ENCODE measurements at regions not wholly inside any gene's neighbourhood (a gene's known extent, or its start where the extent isn't known, plus 50 kb on each side); places are given as distances from the start of the nearest gene placed in this dataset.

DNA sequence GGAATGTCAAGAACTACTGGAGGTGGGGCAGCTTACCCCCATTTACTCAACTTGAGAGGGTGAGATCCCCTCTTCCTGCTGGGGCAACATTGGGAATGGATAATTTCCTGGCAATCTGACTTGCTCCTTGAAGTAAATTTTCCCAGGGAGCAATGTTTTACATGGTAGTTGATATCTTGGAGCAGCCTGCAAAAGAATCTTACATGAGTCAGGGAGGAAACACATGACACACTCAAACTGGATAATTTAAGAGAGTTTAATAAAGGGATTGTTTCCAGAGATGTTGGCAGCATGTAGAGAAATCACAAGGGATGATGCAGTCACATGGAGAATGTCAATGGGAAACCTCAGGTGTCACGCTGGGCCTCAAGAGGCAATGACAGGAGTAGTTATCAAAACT is 212.5 kb downstream of the GAS1 start:
- Mint-ChIP-seq H3K4me3 (no peak overlapping the region), H3K27ac (no peak overlapping the region), H3K27me3 (peaks cover 9 to 38% of the 10 kb centered on the region in 2 donors), H3K9me3 (no peaks in the 10 kb centered on the region), H3K4me1 (ENCODE audit: low read depth in 2 of 2) (no peaks in the 10 kb centered on the region), H3K36me3 (no peaks in the 10 kb centered on the region)
- DNase-seq (ENCODE audit: low spot score) (no peak), ATAC-seq (no peak)

DNA sequence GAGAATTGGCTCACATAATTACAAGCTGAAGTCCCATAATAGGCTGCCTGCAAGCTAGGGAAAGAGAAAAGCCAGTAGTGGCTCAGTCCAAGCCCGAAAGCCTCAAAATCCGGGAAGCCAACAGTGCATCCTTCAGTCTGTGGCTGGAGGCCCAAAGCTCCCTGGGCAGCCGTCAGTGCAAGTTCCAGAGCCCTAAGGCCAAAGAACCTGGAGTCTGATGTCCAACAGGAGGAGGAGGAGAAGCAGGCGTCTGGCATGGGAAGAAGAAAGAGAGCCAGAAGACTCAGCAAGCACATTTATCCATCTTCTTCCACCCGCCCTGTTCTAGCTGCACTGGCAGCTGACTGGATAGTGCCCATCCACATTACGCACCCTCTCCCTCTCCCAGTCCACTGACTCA is 213.4 kb downstream of the GAS1 start:
- Mint-ChIP-seq H3K27ac (no peak overlapping the region), H3K27me3 (peaks cover 8 to 32% of the 10 kb centered on the region in 2 donors), H3K36me3 (no peaks in the 10 kb centered on the region), H3K4me3 (no peak overlapping the region), H3K4me1 (ENCODE audit: low read depth in 2 of 2) (no peaks in the 10 kb centered on the region), H3K9me3 (no peaks in the 10 kb centered on the region)
- DNase-seq (ENCODE audit: low spot score) (no peak), ATAC-seq (no peak)

DNA sequence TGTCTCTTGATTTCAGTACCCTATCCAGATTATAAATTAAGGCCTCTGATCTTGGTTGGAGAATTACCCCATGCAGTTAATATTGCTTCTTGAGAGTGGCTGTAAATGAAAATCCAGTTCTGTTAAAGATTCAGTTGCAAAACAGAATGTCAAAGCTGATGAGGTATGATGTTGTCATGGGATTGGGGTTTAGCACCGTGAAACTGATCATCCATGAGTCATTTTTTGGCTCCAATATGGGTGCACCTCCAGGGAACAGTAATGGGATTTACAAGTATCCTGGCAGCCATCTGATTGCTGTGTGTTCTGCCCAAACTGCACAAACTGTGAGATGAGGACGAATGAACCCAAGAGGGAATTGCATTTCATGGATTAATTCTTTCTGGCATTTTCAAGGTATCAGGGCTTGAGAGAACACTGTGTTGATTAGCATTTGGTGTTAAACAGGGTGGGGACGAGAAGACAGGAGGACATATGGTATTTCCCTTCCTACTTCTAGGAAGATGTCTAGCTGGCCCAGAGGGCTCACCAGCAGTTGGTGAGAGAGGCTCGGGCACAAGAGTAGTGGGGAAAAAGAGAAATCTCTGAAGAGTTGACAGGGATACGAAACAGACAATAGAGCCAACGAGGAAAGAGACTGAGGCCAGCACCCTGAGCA is 214.7 kb downstream of the GAS1 start:
- no peak overlapping the region for H3K27ac Mint-ChIP-seq
- no peak overlapping the region for H3K4me3 Mint-ChIP-seq
- H3K4me1 Mint-ChIP-seq (ENCODE audit: low read depth in 2 of 2): no peaks in the 10 kb centered on the region
- ATAC-seq (no peak), DNase-seq (ENCODE audit: low spot score) (no peak)
- H3K27me3 Mint-ChIP-seq: peaks cover 9 to 21% of the 10 kb centered on the region in 2 donors
- H3K9me3 Mint-ChIP-seq: no peaks in the 10 kb centered on the region
- H3K36me3 Mint-ChIP-seq: no peaks in the 10 kb centered on the region

DNA sequence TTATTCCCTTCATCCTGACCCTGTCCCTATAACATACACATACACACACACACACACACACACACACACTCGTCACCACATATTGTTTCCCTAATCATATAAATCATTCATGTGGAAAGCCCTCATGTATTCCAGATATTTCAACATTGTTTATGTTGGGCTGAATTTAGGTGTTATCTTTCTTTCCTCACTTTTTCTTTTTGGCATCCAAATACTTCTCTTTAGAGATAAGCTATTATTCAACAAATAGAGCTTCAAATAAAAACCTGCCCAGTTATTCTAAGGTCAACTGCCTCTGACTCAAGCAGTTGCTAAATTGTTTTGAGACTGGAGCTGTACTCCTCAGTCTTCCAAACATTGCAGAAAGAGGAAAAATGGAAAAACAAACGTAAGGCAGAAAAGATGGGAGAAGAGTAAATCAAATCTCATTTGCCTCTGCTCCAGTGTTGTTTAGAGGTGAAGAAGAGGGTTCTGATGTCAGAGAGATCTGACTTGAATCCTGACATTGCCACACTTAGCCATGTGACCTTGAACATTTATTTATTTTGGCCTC is 215.7 kb downstream of the GAS1 start:
- no peaks in the 10 kb centered on the region for H3K9me3 Mint-ChIP-seq
- H3K27ac Mint-ChIP-seq: no peak overlapping the region
- H3K36me3 Mint-ChIP-seq: no peaks in the 10 kb centered on the region
- no peaks in the 10 kb centered on the region for H3K4me1 Mint-ChIP-seq (ENCODE audit: low read depth in 2 of 2)
- peaks cover 9 to 21% of the 10 kb centered on the region in 2 donors for H3K27me3 Mint-ChIP-seq
- ATAC-seq (no peak), DNase-seq (ENCODE audit: low spot score) (no peak)
- no peak overlapping the region for H3K4me3 Mint-ChIP-seq

DNA sequence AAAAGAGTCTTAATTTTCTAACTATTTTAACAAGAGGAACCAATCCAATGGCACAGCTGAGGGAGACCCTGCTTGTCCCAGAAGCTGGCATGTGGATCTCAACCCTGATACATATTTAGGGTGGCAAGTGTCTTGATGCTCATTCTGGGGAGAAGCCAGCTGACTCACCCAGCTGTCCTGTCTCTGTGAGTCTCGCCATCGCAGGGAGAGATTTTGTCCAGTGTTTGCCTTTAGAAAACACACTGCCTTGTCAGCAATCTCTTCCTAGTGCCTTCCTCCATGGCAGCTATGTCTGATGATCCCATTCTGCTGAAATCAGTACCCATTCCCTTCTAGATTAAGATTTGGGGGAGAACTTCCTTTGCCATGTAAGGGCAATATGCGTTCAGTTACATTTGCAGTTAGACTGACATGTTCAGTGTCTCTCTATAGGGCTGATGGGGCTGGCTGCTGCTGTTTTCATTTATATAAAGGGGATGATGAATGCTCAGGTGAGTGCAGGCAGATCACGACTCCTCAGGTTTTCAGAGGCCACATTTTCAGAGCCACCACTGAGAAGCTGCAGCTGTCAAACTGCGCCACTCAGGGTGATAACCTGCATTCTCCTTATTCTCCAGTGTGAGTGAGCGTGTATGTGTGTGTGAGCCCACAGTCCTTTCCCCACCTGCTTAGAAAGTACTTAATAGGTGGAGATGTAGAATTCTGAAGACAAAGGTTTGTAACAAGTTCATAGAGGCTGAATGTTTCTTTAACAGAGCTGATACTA is 217.0 kb downstream of the GAS1 start:
- H3K36me3 Mint-ChIP-seq: no peaks in the 10 kb centered on the region
- peaks cover 9 to 21% of the 10 kb centered on the region in 2 donors for H3K27me3 Mint-ChIP-seq
- no peaks in the 10 kb centered on the region for H3K4me1 Mint-ChIP-seq (ENCODE audit: low read depth in 2 of 2)
- no peak overlapping the region for H3K27ac Mint-ChIP-seq
- DNase-seq (ENCODE audit: low spot score): no peak
- ATAC-seq: no peak
- no peak overlapping the region for H3K4me3 Mint-ChIP-seq
- H3K9me3 Mint-ChIP-seq: no peaks in the 10 kb centered on the region

DNA sequence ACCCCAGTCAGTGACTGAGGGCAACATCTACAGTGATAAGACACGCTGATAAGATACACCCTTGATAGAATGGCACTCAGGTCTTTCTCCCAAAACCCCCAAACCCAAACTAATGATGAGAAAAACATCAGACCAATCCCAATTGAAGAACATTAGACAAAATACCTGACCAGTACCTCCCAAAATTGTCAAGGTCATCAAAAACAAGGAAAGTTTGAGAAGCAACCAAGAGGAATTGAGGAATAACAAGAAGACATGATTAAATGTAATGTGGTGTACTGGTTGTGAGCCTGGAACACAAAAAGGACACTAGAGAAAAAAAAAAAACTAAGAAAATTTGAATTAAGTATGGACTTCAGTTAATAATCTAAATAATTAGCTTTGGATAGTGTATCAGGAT is 222.8 kb downstream of the GAS1 start:
- ATAC-seq: no peak
- Mint-ChIP-seq H3K27me3 (peaks cover 5 to 7% of the 10 kb centered on the region in 2 donors), H3K4me1 (ENCODE audit: low read depth in 2 of 2) (peaks cover 7 to 8% of the 10 kb centered on the region in 2 donors), H3K27ac (no peak overlapping the region), H3K9me3 (peaks cover 2% of the 10 kb centered on the region), H3K36me3 (no peaks in the 10 kb centered on the region), H3K4me3 (no peak overlapping the region)
- no peak for DNase-seq (ENCODE audit: low spot score)

DNA sequence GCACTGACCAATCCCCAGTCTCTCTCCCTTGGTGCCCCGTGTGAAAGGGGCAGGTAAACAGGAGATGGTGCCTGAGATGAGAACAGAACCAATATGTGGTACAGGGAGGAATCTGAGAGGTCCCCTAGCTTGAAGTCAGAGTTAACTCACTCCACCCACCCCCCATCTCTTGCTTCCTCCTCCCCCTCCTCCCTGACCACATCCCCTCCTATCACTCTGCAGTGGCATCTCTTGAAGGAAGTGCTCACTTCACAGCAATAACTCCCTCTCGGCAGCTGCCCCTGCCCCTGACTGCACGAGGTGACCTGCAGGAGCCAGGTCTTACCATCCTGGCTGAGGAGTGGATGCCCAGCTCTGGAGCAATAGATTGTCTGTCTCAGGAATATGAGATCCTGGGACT is 224.0 kb downstream of the GAS1 start:
- peaks cover 2% of the 10 kb centered on the region for H3K9me3 Mint-ChIP-seq
- peak overlapping the region in 1 of 2 donors; percentile 77 for H3K27ac Mint-ChIP-seq
- H3K27me3 Mint-ChIP-seq: peaks cover 4 to 8% of the 10 kb centered on the region in 2 donors
- H3K36me3 Mint-ChIP-seq: no peaks in the 10 kb centered on the region
- peak overlapping the region; percentile 26 for H3K4me3 Mint-ChIP-seq
- ATAC-seq (peak; percentile 51 to 64), DNase-seq (ENCODE audit: low spot score) (no peak)
- peaks cover 7 to 8% of the 10 kb centered on the region in 2 donors for H3K4me1 Mint-ChIP-seq (ENCODE audit: low read depth in 2 of 2)

DNA sequence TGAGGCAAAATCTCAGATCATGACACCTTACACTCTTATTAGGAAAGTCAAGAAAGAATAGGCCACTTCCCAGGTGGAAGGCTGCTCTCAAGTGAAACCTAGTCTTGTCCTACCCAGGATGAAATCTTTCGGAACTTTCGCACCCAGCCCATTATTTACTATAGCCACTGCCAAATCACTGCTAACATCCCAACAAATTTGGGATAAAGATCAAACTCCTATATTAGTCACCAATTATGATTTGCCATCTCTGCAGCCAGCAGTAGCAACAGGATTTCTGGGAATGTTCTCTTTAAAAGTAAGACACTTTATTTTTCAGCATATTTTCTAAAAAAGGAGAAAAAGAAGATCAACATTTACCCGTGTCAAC is 224.6 kb downstream of the GAS1 start:
- Mint-ChIP-seq H3K9me3 (peaks cover 2% of the 10 kb centered on the region), H3K4me1 (ENCODE audit: low read depth in 2 of 2) (peaks cover 7 to 8% of the 10 kb centered on the region in 2 donors), H3K4me3 (no peak overlapping the region), H3K27ac (peak overlapping the region in 1 of 2 donors; percentile 77), H3K27me3 (peaks cover 3 to 10% of the 10 kb centered on the region in 2 donors), H3K36me3 (no peaks in the 10 kb centered on the region)
- DNase-seq (ENCODE audit: low spot score) (no peak), ATAC-seq (no peak)

DNA sequence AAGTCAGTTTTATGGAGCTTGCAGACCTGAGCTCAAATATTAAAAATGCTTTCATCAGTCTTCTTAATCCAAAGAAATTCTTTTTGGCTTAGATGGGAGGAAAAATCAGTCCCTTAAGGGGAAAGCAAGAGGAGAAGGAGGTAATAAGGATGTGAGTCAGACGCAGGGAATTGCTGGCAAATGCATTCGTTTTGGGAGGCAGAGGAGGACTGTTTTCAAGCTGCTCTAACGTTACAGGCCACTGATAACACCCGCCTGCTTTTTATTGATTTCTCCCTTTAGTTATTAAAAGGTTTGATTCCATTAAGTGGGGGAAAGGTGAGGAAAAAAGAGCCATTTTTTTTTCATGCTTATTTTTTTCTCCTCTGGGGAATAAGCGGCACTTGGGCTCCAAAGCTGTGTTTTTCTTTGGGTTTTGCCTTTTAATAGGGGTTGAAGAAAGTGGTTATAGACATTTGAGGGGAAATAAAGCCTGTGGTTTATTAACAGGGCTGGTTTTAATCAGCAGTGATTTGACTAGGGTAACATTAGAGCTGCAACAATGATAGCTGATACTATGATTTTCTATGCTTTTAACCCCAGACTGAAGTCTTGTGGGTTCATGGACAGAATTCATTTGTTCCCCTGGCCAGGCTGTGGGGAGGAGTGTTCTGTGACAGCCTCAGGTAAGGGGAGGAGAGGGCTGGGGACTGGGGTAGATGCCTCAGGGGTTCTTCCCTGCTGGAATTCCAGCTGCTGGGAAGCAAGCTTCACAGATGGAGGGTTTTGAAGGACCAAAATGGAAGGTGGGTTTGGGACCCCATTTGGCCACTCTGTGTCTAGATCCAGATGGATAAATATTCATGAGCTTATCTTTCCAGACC is 225.2 kb downstream of the GAS1 start:
- H3K9me3 Mint-ChIP-seq: peaks cover 2% of the 10 kb centered on the region
- H3K36me3 Mint-ChIP-seq: no peaks in the 10 kb centered on the region
- peaks cover 6 to 13% of the 10 kb centered on the region in 2 donors for H3K27me3 Mint-ChIP-seq
- ATAC-seq (no peak), DNase-seq (ENCODE audit: low spot score) (no peak)
- no peak overlapping the region for H3K27ac Mint-ChIP-seq
- H3K4me1 Mint-ChIP-seq (ENCODE audit: low read depth in 2 of 2): peaks cover 7 to 8% of the 10 kb centered on the region in 2 donors
- H3K4me3 Mint-ChIP-seq: no peak overlapping the region

DNA sequence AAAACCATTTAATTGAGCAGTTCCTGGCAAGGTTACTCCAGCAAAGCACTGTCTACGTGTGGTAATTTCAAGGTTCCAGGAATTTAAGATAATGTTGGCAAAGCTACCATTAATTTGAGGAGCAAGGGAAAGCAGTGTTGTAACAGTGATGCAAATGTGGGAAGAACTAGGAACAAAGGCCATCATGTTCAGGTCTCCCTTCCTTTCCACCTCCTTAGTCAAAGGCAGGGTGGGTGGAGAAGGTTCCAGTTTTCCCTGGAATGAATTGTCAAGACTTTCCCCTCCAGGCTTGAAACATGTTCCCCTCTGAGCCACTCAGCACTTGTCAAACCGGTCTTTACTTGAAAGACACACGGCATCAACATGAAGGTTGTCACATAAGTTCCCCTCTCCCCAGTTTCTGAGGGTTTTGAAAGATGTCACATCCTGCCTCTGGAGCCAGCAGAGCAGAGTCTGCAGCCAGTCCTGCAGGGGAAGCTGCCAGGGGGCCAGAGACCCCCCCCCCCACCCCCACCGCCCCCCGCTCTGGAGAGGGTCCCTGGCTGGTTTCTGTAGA is 226.0 kb downstream of the GAS1 start:
- no peaks in the 10 kb centered on the region for H3K36me3 Mint-ChIP-seq
- H3K4me3 Mint-ChIP-seq: no peak overlapping the region
- ATAC-seq: no peak
- H3K9me3 Mint-ChIP-seq: peaks cover 2% of the 10 kb centered on the region
- DNase-seq (ENCODE audit: low spot score): no peak
- H3K27me3 Mint-ChIP-seq: peaks cover 6 to 17% of the 10 kb centered on the region in 2 donors
- peaks cover 7 to 8% of the 10 kb centered on the region in 2 donors for H3K4me1 Mint-ChIP-seq (ENCODE audit: low read depth in 2 of 2)
- no peak overlapping the region for H3K27ac Mint-ChIP-seq

DNA sequence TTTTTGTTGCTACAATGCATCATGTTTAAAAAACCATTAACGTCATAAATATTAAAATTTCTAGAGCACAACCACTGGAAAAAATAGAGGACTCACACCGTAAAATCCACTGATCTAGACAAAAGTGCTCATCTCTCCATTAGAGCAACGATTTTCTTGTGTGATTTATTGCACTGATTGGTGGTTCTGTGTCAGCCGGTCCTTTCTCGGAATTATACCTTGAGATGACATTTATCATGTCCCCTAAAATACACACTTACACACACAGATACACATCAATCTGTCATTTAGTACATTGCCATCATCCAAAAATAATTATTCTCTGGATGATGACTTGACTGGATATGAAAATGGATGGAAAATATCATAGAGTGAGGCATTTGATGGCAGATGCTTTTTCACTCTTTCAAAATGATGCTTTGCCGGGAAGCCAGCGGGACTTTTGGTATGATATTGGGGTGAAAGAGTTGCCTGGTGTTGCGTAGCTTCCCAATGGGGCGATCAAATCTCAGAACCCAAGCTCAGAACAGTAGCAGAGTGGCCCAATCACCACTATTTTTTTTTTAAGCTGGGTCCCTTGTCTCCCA is 226.6 kb downstream of the GAS1 start:
- H3K9me3 Mint-ChIP-seq: peaks cover 2% of the 10 kb centered on the region
- no peak overlapping the region for H3K27ac Mint-ChIP-seq
- no peak overlapping the region for H3K4me3 Mint-ChIP-seq
- peaks cover 11 to 22% of the 10 kb centered on the region in 2 donors for H3K27me3 Mint-ChIP-seq
- H3K4me1 Mint-ChIP-seq (ENCODE audit: low read depth in 2 of 2): peaks cover 7 to 8% of the 10 kb centered on the region in 2 donors
- no peaks in the 10 kb centered on the region for H3K36me3 Mint-ChIP-seq
- ATAC-seq: no peak
- DNase-seq (ENCODE audit: low spot score): no peak

DNA sequence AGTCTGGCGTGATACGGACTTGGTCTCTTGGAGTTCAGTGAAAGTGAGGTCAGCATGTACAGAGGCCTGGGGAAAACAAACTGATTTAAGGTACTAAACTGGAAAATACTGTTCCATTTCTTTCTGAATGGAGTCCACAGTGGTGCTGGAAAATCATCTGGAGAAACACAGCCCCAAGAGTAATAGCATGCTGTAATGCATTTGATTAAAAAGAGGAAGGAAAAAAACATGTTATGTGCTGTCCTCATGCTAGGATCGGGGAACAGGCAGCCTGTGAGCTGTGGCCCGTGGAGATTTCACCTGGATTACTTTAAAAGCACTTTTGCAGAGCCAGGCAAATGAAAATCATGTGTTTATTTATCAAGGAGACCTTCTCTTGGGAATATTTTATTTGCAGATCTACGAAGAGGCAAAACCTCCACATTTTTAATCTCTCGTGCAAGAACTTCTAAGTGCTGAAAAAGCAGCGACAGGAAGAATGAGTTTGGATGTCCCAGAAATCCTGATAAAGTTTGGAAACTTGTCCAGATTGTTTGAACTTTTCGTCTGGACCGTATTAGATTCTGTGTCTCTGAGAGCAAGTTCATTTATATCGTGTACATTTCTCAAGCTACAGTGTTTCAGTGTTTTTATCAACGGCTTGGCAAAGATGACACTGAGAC is 228.8 kb downstream of the GAS1 start:
- peaks cover 6 to 7% of the 10 kb centered on the region in 2 donors for H3K4me1 Mint-ChIP-seq (ENCODE audit: low read depth in 2 of 2)
- ATAC-seq (no peak), DNase-seq (ENCODE audit: low spot score) (no peak)
- no peak overlapping the region for H3K27ac Mint-ChIP-seq
- peaks cover 2% of the 10 kb centered on the region for H3K9me3 Mint-ChIP-seq
- H3K4me3 Mint-ChIP-seq: no peak overlapping the region
- H3K27me3 Mint-ChIP-seq: peaks cover 14 to 28% of the 10 kb centered on the region in 2 donors
- no peaks in the 10 kb centered on the region for H3K36me3 Mint-ChIP-seq

Measured in natural killer cell treated with Interleukin-12 subunit alpha and Interleukin-12 subunit beta and Interleukin-15 and Interleukin-18, amount 100 ng/mL, for 72 hours (primary cell).